Stomach (tissue), 4 donors: ENCODE measurements at regions not wholly inside any gene's neighbourhood (a gene's known extent, or its start where the extent isn't known, plus 50 kb on each side); places are given as distances from the start of the nearest gene placed in this dataset.

Source experiments
- EP300 ChIP-seq: sonication (generic); formaldehyde crosslinking; IDR thresholded peaks from one replicate; pipeline ENCODE4 v1.6.1; 2017; ENCODE audit warnings: antibody characterized with exemption
- POLR2A ChIP-seq, 4 donors: fragments of 450-650 bp; IDR thresholded peaks; one replicate each; pipeline ENCODE4 v1.6.1; 2016; ENCODE audit warnings: antibody characterized with exemption in 4 of 4, control low read depth in 2 of 4, mild to moderate bottlenecking in 1 of 4, moderate library complexity in 1 of 4
- TF ChIP-seq, protein P1 (sequence below), 7 experiments: fragments of 450-650 bp in 4 of 7; fragments of 200-600 bp in 3 of 7; sonication (generic) in 3 of 7; IDR thresholded peaks; one replicate each; pipeline ENCODE4 v1.5.1; 2016 to 2019; ENCODE audit warnings: antibody characterized with exemption in 7 of 7, control low read depth in 2 of 7, mild to moderate bottlenecking in 1 of 7

DNA sequence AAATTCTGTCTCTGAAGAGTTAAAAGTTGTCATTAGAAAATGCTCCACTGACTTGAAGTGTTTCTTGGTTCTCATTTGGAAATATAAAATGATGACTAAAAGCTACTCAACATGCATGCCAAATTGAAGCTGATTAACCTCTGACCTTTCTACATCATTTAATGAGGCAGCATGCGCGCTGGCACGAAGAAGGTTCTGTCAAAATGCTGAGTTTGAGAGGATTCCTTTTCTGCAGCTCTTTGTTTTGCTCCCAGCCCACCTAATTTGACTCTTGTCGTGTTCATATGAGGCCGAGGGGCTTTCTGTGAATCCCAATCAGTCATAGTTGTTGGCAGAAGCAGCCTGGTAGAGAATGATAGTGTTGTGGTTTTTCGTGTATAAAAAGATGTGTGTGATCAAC lies 153.4 kb downstream of the BRMS1L start:
- TF ChIP-seq, protein P1, sequence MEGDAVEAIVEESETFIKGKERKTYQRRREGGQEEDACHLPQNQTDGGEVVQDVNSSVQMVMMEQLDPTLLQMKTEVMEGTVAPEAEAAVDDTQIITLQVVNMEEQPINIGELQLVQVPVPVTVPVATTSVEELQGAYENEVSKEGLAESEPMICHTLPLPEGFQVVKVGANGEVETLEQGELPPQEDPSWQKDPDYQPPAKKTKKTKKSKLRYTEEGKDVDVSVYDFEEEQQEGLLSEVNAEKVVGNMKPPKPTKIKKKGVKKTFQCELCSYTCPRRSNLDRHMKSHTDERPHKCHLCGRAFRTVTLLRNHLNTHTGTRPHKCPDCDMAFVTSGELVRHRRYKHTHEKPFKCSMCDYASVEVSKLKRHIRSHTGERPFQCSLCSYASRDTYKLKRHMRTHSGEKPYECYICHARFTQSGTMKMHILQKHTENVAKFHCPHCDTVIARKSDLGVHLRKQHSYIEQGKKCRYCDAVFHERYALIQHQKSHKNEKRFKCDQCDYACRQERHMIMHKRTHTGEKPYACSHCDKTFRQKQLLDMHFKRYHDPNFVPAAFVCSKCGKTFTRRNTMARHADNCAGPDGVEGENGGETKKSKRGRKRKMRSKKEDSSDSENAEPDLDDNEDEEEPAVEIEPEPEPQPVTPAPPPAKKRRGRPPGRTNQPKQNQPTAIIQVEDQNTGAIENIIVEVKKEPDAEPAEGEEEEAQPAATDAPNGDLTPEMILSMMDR (IDR thresholded peaks at IDR 0.05), result no peak
- TF ChIP-seq EP300, result no peak
- no peak for TF ChIP-seq POLR2A (IDR thresholded peaks at IDR 0.05)
